ENCODE measurements at regions not wholly inside any gene's neighbourhood (a gene's known extent, or its start where the extent isn't known, plus 50 kb on each side); places are given as distances from the start of the nearest gene placed in this dataset.

DNA sequence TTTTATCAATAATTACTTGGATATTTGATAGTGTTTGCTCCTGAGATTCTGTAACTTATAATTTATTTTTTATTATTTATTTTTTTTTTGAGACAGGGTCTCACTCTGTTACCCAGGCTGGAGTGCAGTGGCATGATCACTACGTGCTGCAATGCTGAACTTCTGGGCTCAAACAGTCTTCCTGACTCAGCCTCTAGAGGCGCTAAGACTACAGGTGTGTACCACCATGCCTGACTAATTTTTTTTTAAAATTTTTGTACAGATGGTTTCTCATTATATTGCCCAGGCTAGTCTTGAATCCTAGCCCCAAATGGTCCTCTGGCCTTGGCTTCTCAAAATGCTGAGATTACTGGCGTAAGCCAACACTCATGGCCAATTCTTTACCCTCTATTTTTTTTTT is 845.5 kb upstream of the ADGRL4 start:
- DNase-seq = no peak

DNA sequence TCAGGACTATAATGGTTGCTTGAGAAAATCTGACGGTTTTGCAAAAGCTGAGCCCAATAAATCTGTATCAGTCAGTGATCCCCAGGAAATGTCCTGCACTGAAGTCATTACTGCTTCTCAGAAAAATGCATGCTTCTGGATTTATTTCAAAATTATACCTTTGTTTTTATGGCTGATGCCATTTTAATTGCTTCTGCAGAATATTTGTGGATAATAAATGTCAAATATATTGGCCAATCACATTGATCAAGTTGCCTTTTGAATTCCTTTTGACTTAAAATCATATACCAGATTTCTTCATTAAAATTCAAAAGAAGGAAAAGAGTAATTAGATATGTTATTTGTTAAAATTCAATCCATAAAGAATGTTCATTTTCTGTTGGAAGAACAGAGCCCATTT is 842.9 kb upstream of the ADGRL4 start:
- no peak for DNase-seq

DNA sequence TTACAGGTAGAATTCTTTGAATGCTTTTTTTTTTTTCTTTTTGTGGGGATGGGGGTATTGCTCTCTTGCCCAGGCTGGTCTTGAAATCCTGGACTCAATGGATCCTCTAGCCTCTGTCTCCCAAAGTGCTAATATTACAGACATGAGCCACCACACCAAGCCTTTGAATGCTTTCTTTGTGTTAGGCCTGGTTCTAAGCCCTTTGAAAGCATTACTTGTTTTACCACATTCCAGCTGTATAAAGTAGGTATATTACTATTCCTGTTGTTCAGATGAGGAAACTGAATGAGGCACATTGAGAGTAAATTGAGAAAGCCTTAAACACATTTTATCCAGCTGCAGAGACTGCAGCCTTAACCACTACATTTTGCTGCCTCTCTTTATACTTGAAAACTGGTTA is 841.8 kb upstream of the ADGRL4 start:
- no peak for DNase-seq

DNA sequence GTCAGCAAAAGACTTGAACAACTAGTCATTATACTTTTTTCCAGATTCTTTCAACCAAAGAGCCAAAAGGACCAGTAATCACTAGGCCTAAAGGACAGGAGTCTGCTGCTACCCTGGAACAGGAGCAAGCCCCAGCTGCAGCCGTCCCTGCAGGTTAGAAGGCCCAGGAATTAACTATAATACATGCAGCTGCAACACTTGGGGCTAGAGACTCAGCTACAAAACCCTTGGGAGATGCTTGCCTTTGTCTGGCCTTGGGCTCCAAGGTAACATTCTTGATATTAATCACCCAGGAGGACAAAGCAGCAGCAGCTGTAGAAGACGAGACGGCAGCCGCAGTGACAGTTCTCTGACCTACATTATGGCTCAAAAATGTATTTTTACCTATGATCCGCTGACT is 841.2 kb upstream of the ADGRL4 start:
- no peak for DNase-seq

DNA sequence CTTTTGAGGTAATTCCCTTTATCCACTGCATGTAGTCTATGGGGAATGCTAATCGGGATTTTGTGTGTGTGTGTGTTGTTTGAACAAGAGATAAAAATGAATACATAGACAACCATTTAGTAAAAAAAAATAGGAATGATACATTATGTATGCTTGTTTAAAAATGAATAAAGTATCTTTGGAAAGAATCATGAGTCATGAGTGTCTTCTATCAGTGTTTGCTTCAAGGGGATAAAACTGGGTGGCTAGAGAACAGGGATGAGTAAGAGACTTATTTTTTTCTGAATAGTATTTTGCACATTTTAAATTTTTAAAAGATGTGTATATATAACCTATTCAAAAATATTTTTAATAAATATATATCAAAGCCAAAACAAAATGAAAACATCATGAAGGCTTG is 839.4 kb upstream of the ADGRL4 start:
- no peak for DNase-seq

DNA sequence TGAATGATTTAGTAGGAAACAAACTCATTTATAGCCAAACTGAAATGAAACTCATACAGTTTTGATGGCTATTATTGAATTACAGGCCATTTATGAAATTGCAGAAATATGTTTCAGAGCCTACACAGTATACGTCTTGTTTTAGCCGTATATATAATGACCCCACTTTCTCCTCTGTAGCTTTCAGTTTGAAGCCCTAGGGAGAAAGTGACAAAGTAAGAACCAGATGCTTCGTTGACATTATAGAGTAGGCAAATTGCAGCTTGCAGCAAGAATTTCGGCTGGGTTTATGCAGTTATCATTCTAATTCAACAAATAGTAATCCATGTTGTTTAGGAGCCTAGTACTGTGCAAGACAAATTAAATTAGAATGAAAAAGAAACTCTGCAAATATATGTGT is 836.3 kb upstream of the ADGRL4 start:
- no peak for DNase-seq

DNA sequence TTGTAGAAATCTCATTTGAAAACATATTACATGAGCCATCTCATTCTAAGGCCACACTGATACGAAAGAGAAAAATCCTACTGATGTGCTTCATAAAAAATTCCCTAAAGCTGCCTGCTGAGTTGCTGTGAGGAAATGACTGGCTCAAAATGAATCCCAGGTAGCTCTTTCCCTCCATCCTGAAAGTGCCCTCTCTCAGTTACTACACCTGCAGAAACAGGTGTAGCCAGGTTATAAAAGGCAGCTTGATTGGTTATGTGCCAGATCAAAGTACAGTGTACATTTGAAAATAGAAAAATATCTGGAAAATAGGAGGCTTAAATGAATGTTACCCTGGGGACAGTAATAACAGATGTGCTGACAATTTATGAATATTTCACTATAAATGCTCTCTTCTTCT is 833.4 kb upstream of the ADGRL4 start:
- DNase-seq = no peak

DNA sequence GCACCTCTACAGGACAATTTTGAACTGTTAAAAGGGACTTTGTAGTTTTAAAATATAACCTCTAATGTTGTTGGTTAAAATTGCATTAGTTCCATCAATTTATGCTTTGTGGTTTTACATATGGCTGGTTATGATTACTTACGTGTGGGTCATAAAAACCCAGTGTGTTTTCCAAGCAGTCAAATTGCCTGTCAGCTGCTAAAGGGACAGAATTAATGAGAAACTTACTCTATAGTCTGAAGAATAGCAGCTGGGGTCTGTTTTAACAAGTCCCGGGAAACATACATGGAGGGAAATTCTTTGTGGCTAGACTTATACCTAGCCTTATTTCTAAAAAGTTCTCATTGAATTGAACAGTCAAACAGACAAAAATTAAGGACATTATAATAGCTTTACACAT is 820.9 kb upstream of the ADGRL4 start:
- no peak for DNase-seq

DNA sequence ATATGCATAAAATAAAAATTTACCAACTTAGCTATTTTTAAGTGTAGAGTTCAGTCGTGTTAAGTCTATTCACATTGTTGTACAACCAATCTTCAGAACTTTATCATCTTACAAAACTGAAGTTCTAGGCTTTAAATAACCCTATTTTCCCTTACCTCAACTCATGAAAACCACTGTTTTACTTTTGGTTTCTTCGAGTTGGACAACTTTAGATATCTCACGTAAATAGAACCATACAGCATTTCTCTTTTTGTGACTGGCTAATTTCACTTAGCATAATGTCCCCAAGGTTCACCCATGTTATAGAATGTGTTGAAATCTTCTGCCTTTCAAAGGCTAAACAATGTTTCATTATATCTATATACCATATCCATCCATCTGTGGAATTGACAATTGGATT is 819.0 kb upstream of the ADGRL4 start:
- no peak for DNase-seq

DNA sequence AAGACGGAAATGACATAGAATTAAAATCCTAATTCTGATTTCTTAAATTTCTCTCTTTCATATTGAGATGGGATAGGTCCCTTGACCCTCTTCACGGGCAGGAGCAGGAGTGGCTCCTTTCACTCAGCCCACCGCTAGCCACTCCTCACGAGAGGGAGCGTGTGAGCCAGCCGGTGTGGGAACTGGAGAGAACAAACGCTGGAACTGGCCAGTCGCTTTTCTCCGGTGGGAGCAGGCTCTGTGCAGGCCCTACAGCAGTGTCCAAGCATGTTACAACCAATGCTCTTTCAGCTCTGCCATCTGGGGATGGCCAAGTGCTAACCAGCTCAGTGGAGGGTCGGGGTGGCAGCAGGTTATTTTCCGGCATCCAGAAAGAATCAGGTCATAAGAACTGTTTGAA is 815.5 kb upstream of the ADGRL4 start:
- no peak for DNase-seq

DNA sequence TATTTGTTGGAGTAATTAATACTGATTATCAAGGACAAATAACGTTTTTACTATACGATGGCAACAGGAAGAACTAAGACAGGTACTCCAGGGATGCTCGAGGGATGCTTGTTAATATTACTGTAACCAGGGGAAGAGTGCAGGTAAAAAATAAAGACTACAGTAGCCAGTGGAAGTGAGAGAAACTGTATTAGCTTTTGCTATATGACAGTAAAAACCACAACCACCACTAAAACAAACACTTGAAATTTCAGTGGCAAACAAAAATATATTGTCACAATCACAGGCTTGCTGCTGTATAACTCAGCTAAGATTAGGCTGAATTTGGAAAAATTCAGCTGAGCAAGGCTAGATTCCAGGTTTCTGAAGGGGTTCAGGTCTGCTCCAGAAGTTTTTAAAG is 812.6 kb upstream of the ADGRL4 start:
- DNase-seq = no peak

DNA sequence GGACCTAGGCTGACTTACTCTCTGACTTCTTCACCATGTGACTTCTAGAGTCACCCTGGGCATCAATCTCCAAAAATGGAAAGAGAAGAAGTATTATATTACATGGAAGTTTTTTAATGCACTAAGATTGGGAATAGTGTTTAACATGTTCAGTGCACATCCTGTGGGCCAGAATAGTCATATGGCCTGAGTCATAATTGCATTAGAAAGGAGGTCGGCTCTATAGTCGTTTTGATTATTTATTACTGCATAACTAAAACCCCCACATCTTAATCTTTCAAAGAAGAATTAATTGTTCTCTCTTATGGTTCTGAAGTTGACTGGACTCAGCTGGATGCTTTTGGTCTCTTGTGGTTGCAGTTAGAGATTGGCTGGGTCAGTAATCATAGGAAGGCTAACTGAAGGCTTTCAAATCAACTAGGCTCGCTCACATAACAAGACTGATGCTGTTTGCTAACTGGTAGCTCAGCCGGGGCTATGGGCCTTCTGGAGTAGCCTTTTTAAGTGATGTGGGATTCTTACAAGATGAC is 810.6 kb upstream of the ADGRL4 start:
- no peak for DNase-seq

DNA sequence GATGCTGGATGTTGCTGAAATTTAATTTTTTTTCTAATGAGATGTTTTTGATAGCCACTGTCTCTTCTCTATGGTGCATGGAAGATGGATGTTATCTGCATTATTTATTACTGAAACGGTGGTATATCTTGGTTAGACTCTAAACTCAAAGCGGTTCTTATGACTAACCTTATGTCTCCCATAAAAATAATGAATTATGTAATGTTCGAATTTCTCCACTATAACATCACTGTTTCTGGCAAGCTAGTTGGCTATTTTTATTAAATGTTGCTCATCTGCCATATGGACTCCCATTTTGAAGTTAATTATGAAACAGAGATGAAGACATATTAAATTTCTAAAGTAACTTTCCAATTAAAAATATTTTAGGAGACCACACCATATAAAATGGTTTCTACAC is 808.6 kb upstream of the ADGRL4 start:
- DNase-seq = no peak

DNA sequence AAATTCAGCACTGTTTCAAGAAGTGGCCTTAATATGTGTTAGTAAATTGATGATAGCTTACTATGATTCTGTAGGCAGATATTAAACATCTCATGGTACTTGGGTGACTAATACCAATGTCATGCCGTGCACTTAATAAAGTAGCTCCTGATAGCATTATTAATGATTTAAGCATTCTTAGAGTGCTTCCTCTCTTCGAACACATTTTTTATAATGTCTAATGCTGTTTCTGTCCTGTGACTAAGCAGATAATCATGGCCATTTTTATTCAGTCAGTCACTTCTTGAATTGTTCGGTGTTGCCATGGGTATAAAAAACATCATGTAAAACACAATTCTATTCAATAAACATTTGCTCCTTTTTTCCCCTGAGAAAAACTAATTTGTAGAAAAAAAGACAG is 804.6 kb upstream of the ADGRL4 start:
- no peak for DNase-seq

DNA sequence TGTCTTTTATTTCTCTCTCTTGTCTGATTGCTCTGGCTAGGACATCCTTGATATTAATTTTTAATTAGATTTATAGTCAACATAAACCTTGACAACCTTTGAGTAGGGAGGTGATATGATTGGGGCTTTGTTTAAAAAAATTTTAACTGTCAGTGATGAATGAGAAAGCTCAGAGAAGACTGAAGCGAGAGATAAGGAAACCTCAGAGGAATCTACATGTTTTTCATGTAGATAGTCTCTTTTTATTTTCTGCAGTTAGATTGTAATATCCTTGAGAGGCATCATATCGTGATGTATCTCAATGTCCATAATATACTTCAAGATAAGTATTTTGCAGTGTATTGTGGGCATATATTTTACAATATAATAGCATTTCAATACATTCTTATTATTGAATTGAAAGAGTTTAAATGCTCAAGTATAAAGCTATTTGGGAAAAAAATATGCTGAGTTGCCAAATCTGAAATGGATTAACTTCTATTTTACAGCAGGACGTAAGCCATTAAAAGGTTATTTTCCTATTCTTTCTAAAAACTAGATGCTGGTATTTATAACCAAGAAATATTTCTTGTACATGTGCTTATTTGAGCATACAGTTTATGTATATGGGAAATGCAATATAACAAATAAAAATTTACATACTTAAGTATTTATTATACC is 802.4 kb upstream of the ADGRL4 start:
- no peak for DNase-seq

DNA sequence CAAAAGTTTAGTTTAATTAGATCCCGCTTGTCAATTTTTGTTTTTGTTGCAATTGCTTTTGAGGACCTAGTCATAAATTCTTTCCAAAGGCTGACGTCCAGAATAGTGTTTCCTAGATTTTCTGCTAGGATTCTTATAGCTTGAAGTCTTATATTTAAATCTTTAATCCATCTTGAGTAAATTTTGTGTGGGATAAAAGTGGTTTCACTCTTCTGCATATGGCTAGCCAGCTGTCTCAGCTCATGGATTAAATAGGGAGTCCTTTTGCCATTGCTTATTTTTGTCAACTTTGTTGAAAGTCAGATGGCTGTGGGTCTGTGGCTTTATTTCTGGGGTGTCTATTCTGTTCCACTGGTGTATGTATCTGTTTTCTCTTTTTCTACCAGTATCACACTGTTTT is 801.3 kb upstream of the ADGRL4 start:
- no peak for DNase-seq

DNA sequence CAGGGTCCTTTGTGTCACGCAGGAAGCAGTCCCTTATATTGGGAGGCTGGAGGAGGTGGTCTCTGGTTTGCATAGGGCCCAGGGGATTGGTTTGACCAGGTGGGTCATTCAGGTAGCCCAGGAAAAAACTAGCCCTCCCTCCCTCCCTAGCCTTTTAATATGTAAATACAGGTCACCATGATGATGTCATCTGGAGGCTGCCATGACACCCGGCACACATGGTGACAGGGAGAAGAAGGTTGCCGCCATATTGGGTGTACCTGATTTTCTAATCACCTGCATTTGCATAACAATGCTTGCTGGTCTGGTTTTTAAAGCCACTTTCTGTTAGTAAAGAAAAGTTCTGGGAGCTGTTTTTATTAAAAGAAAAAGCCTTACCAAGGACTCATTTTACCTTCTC is 791.0 kb upstream of the ADGRL4 start:
- no peak for DNase-seq

DNA sequence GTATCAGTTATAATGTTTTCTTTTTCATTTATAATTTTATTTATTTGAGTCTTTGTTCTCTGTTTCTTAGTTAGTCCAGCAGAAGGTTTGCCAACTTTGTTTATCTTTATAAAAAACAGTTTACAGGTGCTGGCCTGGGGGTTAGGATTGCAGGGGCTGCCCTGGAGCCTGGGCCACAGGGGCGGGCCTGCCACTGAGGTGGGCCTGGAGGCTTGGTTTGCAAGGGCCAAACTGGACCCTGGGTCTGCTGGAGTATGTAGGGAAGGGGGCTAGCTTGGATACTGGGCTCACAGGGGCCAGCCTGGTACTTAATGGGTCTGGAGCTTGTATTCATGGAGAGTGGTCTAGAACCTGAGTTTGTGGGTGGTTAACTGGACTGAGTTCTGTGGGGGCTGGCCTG is 789.9 kb upstream of the ADGRL4 start:
- no peak for DNase-seq

DNA sequence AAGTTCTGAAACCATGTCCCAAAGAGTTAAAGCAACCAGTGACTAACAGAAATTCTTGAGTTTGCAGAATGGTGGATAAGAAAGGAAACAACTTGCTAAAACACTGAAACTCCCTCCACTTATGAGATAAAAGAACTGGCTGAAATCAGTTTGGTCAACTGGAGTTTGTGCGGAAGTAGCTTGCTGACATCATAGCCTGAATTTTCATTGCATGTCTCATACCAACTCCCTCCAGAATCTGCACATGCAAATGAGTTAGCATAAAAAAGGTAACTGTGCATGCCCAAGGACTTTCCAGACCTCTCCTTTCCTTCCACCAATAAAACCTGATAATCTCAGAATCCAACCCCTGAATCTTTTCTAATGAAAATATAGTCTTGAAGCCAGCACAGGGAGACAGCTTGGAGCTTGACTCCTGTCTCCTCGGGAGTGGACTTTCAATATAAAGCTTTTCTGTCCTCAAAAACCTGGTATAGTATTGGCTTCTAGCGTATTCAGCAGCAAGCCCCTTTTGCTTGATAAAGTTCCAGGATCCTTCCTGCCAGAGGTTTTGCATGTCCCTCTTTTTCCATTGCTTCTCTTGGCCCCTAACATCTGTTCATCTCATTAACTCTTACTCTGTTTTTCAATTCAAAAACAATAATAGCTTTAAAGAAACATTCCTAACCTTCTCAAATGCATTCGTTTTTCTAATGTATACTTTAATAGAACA is 785.8 kb upstream of the ADGRL4 start:
- no peak for DNase-seq

DNA sequence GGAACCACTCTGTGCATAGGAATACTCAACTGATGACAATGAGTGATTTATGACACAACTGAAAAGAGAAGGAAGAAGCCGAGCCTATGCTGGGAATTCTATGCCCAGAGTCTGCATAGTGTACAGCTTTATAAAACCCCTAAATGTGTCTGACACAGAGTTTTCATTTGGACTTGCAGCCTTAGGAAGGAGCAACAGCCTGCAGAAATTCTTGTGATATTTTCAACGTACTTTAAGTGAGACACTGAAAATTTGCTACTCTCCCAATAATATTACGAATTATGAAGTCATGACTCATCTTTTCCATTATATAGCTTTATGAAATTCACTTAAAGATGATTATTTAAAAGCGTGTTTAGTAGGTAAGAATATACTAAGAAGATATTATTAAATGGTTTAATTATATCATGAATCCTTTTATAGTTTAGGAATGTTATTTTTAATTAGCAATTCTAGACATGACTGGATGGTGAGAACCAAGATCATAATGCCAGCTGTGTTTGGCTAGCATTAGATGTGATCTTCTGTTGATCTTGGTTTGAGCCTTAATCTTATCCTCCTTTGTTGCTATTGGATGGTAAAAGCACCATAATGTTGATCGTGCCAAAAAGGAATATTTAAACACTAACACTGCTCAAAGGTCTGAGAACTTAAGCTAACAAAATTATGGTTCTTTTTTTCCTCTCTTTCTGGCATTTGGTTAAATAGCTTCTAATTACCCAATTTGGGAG is 785.1 kb upstream of the ADGRL4 start:
- no peak for DNase-seq

DNA sequence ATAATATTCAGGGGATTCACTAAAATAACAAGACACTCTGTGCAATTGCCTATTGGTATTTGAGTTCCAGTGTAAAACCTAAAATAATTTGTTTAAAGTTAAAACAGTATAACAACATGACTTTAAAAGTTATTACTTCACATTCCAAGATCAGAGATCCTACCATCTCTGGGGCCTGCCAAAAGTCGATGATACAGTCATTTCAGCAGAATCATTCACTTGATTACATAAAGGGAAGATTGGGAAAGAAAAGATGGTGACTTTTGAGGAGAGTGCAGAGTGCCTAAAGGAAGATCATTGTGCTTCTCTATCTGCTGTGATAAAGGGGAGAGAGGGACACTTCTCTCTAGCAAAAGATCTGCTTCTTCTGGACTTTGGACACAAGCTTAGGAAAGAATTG is 784.4 kb upstream of the ADGRL4 start:
- DNase-seq = no peak

DNA sequence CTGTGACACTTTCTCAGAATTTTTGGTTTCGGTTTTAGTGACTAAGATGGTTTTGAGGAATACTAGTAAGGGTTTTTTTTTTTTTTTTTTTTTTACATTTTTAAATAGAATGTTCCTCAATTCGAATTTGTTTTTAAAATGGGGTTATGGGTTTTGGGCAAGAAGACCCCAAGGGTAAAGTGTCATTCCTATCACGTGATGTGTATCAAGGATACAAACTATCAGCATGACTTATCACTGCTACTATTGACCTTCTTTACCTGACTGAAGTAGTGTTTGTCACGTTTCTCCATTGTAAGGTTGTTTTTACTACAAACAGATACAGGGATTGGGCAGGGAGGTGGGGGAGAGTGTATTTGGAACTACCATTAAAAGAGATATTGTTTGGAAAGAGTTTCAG is 781.1 kb upstream of the ADGRL4 start:
- DNase-seq = no peak

DNA sequence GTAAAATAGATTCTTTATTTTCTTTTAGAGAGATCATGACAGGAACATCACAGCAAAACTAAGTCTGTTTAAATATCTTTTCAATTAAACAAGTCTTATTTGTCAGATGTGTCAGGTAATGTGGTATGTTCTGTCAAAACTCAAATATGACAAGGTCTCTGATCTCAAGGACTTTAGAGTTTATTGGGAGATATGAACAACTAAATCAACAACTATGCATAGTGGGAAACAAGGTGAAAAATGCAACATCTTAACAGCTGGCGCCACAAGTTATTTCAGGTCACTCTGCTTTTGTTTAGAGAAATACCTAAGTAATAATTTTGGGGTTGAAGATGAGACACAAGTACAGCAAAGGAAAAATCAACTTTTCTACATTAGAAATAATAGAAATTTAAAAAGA is 779.4 kb upstream of the ADGRL4 start:
- no peak for DNase-seq

DNA sequence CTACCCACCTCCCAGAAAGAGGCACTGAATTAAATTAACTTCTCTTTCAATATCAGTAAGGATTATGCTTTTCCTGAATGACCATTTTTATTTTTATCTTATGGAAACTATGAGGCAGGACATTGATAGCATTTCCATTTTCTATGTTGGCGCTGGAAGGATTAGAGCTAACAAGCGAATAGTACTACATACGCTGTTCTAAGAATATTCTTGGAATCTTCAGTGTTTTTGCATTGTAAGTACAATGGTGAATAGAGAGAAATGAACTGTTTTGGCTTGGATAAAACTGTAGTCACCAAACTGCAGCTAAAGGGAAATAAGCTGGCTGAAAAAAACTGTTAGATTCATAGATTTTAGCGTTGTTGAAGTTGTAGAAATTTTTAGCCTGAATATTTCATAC is 779.0 kb upstream of the ADGRL4 start:
- DNase-seq = no peak

All from hematopoietic multipotent progenitor cell treated with erythropoietin and hydrocortisone succinate and interleukin-3 and kit ligand, for 6 days (in vitro differentiated cells).